GM12875 (cell line): ENCODE measurements at regions not wholly inside any gene's neighbourhood (a gene's known extent, or its start where the extent isn't known, plus 50 kb on each side); places are given as distances from the start of the nearest gene placed in this dataset.

Experiments
- H3K4me3 ChIP-seq: one replicate; pipeline ENCODE4 v1.5.1; 2011; ENCODE audit warnings: low read depth, low read length, control low read depth
- CTCF ChIP-seq: IDR thresholded peaks from 2 replicates; pipeline ENCODE4 v1.5.1; 2011; ENCODE audit warnings: low read depth, mild to moderate bottlenecking, control low read depth, inconsistent platforms, low read length, moderate library complexity, borderline replicate concordance; ENCODE audit not compliant: insufficient read depth

GRCh38 chr9:118561051-118561450, 808.2 kb downstream of the BRINP1 start:
- no peak overlapping the region for H3K4me3 ChIP-seq
- TF ChIP-seq CTCF: no peak

GRCh38 chr9:118563677-118564076, 805.6 kb downstream of the BRINP1 start:
- H3K4me3 ChIP-seq: no peak overlapping the region
- no peak for TF ChIP-seq CTCF

- TF ChIP-seq CTCF: no peak
- no peak overlapping the region for H3K4me3 ChIP-seq
Measured at GRCh38 chr9:118567861-118568260, 801.4 kb downstream of the BRINP1 start.

- no peak overlapping the region for H3K4me3 ChIP-seq
- TF ChIP-seq CTCF: no peak
Measured at GRCh38 chr9:118568704-118569103, 800.5 kb downstream of the BRINP1 start.

- no peak for TF ChIP-seq CTCF
- no peak overlapping the region for H3K4me3 ChIP-seq
Measured at GRCh38 chr9:118569148-118569547, 800.1 kb downstream of the BRINP1 start.

GRCh38 chr9:118570066-118570465, 799.2 kb downstream of the BRINP1 start:
- no peak for TF ChIP-seq CTCF
- H3K4me3 ChIP-seq: no peak overlapping the region

GRCh38 chr9:118575341-118576070, 793.7 kb downstream of the BRINP1 start:
- no peak for TF ChIP-seq CTCF
- H3K4me3 ChIP-seq: no peak overlapping the region
